Endothelial cell of umbilical vein (primary cell): ENCODE measurements at regions not wholly inside any gene's neighbourhood (a gene's known extent, or its start where the extent isn't known, plus 50 kb on each side); places are given as distances from the start of the nearest gene placed in this dataset.

Experiments used
- BruUV-seq: library from RNA; stranded (reverse); fragments of 400-500 nt; replicated peaks from 2 replicates; lab custom pipeline; 2021; lab: Mats Ljungman, UMichigan
- CTCF ChIA-PET: fragments of 300-600, 350-600 bp; sonication (Branson Sonifier 250); formaldehyde crosslinking; loops from one replicate; lab custom pipeline; 2021; ENCODE audit warnings: antibody characterized with exemption, inconsistent platforms; lab: Charles Lee
- POLR2A ChIA-PET: fragments of 300-600, 350-600 bp; sonication (Branson Sonifier 250); formaldehyde crosslinking; loops from one replicate; lab custom pipeline; 2021; ENCODE audit warnings: antibody characterized with exemption, inconsistent platforms; lab: Charles Lee
- DNase-seq: peaks from one replicate; pipeline ENCODE4 v3.0.0-alpha.2; 2011; ENCODE audit warnings: low read depth, low spot score
- FAIRE-seq: peaks from 2 replicates; lab custom pipeline; 2011; peaks lifted over from hg19 to GRCh38; lab: Jason Lieb, UNC
- H2AFZ ChIP-seq: 2 replicates; pipeline ENCODE4 v1.6.0; 2012; ENCODE audit warnings: low read depth, low read length, control low read depth, inconsistent platforms
- H3K27ac ChIP-seq: 2 replicates; pipeline ENCODE4 v1.5.1; 2011; ENCODE audit warnings: low read depth, mild to moderate bottlenecking, control low read depth, low read length, moderate library complexity; ENCODE audit not compliant: insufficient read depth
- H3K27me3 ChIP-seq, 2 experiments: 2 replicates each; pipeline versions ENCODE4 v1.6.0 to v1.6.1; 2011; ENCODE audit warnings: low read length in 2 of 2, mixed read lengths in 1 of 2; ENCODE audit not compliant: control insufficient read depth in 2 of 2, insufficient read depth in 2 of 2
- H3K36me3 ChIP-seq, 2 experiments: 2 replicates in 1 of 2; 3 replicates in 1 of 2; pipeline ENCODE4 v1.5.1; 2011; ENCODE audit warnings: low read length in 2 of 2, mild to moderate bottlenecking in 1 of 2, moderate library complexity in 1 of 2; ENCODE audit not compliant: control insufficient read depth in 2 of 2, insufficient read depth in 2 of 2; ENCODE audit errors: extremely low read depth in 1 of 2
- H3K4me1 ChIP-seq: 3 replicates; pipeline ENCODE4 v1.5.1; 2011; ENCODE audit warnings: mild to moderate bottlenecking, low read length; ENCODE audit not compliant: control insufficient read depth, insufficient read depth; ENCODE audit errors: extremely low read depth
- H3K4me2 ChIP-seq: 2 replicates; pipeline ENCODE4 v1.6.1; 2011; ENCODE audit warnings: low read length, control low read depth, mixed read lengths; ENCODE audit not compliant: insufficient read depth
- H3K4me3 ChIP-seq, 3 experiments: fragments of 200-600 bp in 1 of 3; sonication (generic), shearing (Covaris generic) in 1 of 3; replicated peaks in 1 of 3; 2 replicates each; pipeline ENCODE4 v1.5.1; 2011 to 2016; ENCODE audit warnings: control low read depth in 3 of 3, low read length in 3 of 3, mild to moderate bottlenecking in 2 of 3, inconsistent platforms in 1 of 3, low read depth in 1 of 3, moderate library complexity in 1 of 3; ENCODE audit not compliant: insufficient read depth in 1 of 3
- H3K79me2 ChIP-seq: 2 replicates; pipeline ENCODE4 v1.6.0; 2012; ENCODE audit warnings: low read length, inconsistent platforms; ENCODE audit not compliant: control insufficient read depth, insufficient read depth
- H3K9ac ChIP-seq: replicated peaks from 2 replicates; pipeline ENCODE3; 2011; ENCODE audit warnings: low read length, control low read depth; ENCODE audit not compliant: insufficient read depth; ENCODE audit errors: extremely low read depth
- H3K9me1 ChIP-seq: replicated peaks from 3 replicates; pipeline ENCODE4 v1.6.0; 2011; ENCODE audit warnings: mild to moderate bottlenecking, low read length; ENCODE audit not compliant: control insufficient read depth, insufficient read depth; ENCODE audit errors: extremely low read depth
- H3K9me3 ChIP-seq: replicated peaks from 2 replicates; pipeline ENCODE4 v1.5.1; 2012; ENCODE audit warnings: low read length, inconsistent platforms; ENCODE audit not compliant: control insufficient read depth, insufficient read depth
- H4K20me1 ChIP-seq: replicated peaks from 2 replicates; pipeline ENCODE3; 2011; ENCODE audit warnings: mild to moderate bottlenecking, low read length; ENCODE audit not compliant: control insufficient read depth, insufficient read depth; ENCODE audit errors: extremely low read depth
- EZH2 ChIP-seq: IDR thresholded peaks from 2 replicates; pipeline ENCODE4 v1.6.1; 2012; ENCODE audit warnings: borderline replicate concordance, low read depth, mild to moderate bottlenecking, moderate library complexity, low read length, inconsistent platforms; ENCODE audit not compliant: severe bottlenecking
- FOS ChIP-seq: IDR thresholded peaks from 2 replicates; pipeline ENCODE4 v1.6.1; 2011; ENCODE audit warnings: mild to moderate bottlenecking, low read length, moderate library complexity, borderline replicate concordance; ENCODE audit not compliant: insufficient read depth
- GATA2 ChIP-seq: IDR thresholded peaks from 2 replicates; pipeline ENCODE4 v1.7.0; 2011; ENCODE audit warnings: low read depth, mild to moderate bottlenecking, moderate library complexity, mixed read lengths, low read length; ENCODE audit not compliant: insufficient read length, insufficient read depth
- JUN ChIP-seq: IDR thresholded peaks from 2 replicates; pipeline ENCODE4 v1.6.1; 2011; ENCODE audit warnings: borderline replicate concordance, low read depth; ENCODE audit not compliant: insufficient read length, insufficient read depth
- MAX ChIP-seq: IDR thresholded peaks from 2 replicates; pipeline ENCODE4 v1.6.1; 2011; ENCODE audit not compliant: insufficient read depth, insufficient read length
- MYC ChIP-seq: IDR thresholded peaks from one replicate; pipeline ENCODE4 v1.6.1; 2011; ENCODE audit warnings: mild to moderate bottlenecking, low read depth, low read length
- POLR2A ChIP-seq: IDR thresholded peaks from 2 replicates; pipeline ENCODE4 v1.6.1; 2012; ENCODE audit warnings: low read depth, mild to moderate bottlenecking, control low read depth, low read length
- POLR2AphosphoS5 ChIP-seq: IDR thresholded peaks from 2 replicates; pipeline ENCODE4 v1.6.1; 2012; ENCODE audit warnings: low read depth, mild to moderate bottlenecking, control low read depth, low read length, moderate library complexity; ENCODE audit not compliant: insufficient read depth
- dilution Hi-C: fragments of 300-500 bp; cut with MboI; formaldehyde crosslinking; loops from one replicate; pipeline ENCODE4 v1.15.0; 2019; ENCODE audit warnings: low sequenced_read_pairs; ENCODE audit not compliant: extremely low pct_ligation_motif_present
- intact Hi-C: fragments of 100-400 bp; cut with micrococcal nuclease; formaldehyde crosslinking; loops from one replicate; pipeline ENCODE4 v1.10.0; 2022
- TF ChIP-seq, protein P1 (sequence below), 2 donors: IDR thresholded peaks; 1 replicate in 1 of 2; 2 replicates in 1 of 2; pipeline ENCODE4 v1.5.1; 2011; ENCODE audit warnings: low read length in 2 of 2, mild to moderate bottlenecking in 2 of 2, moderate library complexity in 2 of 2, control low read depth in 1 of 2, inconsistent platforms in 1 of 2, low read depth in 1 of 2; ENCODE audit not compliant: insufficient read depth in 1 of 2; ENCODE audit errors: extremely low read depth in 1 of 2

- BruUV-seq: no TSS peak
- ChIA-PET POLR2A (no interaction called here), CTCF (interaction anchor here (1.0 kb wide), 1 partner anchor 75 kb away, joined by 4 read pairs; no protein-coding TSS in a partner anchor)
- no peak overlapping the region for H3K4me2 ChIP-seq
- dilution Hi-C loops: no loop called here
- FAIRE-seq (no peak), DNase-seq (no peak)
- H3K4me1 ChIP-seq: no peaks in the 10 kb centered on the region
- no peaks in the 10 kb centered on the region for H3K79me2 ChIP-seq
- H4K20me1 ChIP-seq: no peaks in the 10 kb centered on the region
- H2AFZ ChIP-seq: no peak overlapping the region
- no peaks in the 10 kb centered on the region for H3K9me1 ChIP-seq
- H3K4me3 ChIP-seq: no peak overlapping the region
- intact Hi-C loops: no loop called here
- H3K27ac ChIP-seq: no peak overlapping the region
- no peaks in the 10 kb centered on the region for H3K9me3 ChIP-seq
- no peaks in the 10 kb centered on the region for H3K36me3 ChIP-seq
- TF ChIP-seq JUN (no peak), EZH2 (no peak), MAX (no peak), MYC (no peak), FOS (no peak), POLR2A (no peak), GATA2 (no peak), POLR2AphosphoS5 (no peak)
- TF ChIP-seq, protein P1, sequence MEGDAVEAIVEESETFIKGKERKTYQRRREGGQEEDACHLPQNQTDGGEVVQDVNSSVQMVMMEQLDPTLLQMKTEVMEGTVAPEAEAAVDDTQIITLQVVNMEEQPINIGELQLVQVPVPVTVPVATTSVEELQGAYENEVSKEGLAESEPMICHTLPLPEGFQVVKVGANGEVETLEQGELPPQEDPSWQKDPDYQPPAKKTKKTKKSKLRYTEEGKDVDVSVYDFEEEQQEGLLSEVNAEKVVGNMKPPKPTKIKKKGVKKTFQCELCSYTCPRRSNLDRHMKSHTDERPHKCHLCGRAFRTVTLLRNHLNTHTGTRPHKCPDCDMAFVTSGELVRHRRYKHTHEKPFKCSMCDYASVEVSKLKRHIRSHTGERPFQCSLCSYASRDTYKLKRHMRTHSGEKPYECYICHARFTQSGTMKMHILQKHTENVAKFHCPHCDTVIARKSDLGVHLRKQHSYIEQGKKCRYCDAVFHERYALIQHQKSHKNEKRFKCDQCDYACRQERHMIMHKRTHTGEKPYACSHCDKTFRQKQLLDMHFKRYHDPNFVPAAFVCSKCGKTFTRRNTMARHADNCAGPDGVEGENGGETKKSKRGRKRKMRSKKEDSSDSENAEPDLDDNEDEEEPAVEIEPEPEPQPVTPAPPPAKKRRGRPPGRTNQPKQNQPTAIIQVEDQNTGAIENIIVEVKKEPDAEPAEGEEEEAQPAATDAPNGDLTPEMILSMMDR (IDR thresholded peaks at IDR 0.05; ENCODE audit: extremely low read depth in 1 of 2, insufficient read depth in 1 of 2, low read depth in 1 of 2, low read length in 2 of 2): no peak
- no peaks in the 10 kb centered on the region for H3K27me3 ChIP-seq
- H3K9ac ChIP-seq: no peak overlapping the region
Observed at GRCh38 chr16:59601452-59601851, 867.3 kb upstream of the GOT2 start.
